Neural cell (in vitro differentiated cells): ENCODE measurements at regions not wholly inside any gene's neighbourhood (a gene's known extent, or its start where the extent isn't known, plus 50 kb on each side); places are given as distances from the start of the nearest gene placed in this dataset.

Experiments used
- H2AFZ ChIP-seq: fragments of 200-600, 300-800 bp; sonication (generic), shearing (Covaris generic); 2 replicates; pipeline ENCODE4 v1.6.0; 2014; ENCODE audit warnings: low read depth, mild to moderate bottlenecking, antibody characterized with exemption, low read length, moderate library complexity
- H3F3A ChIP-seq: fragments of 200-600 bp; shearing (Covaris generic); 2 replicates; pipeline ENCODE4 v1.6.1; 2016; ENCODE audit warnings: mild to moderate bottlenecking, moderate library complexity, mixed read lengths, antibody characterized with exemption, low read length; ENCODE audit not compliant: insufficient read depth, poor library complexity, severe bottlenecking
- H3K27ac ChIP-seq: fragments of 200-600, 300-800 bp; sonication (generic), shearing (Covaris generic); 2 replicates; pipeline ENCODE4 v1.5.1; 2014; ENCODE audit warnings: mild to moderate bottlenecking, low read length, moderate library complexity
- H3K27me3 ChIP-seq: fragments of 300-800, 200-600 bp; sonication (generic), shearing (Covaris generic); 2 replicates; pipeline ENCODE4 v1.6.0; 2014; ENCODE audit warnings: mild to moderate bottlenecking, low read depth, low read length, moderate library complexity; ENCODE audit not compliant: insufficient read depth
- H3K36me3 ChIP-seq: fragments of 300-800, 200-600 bp; sonication (generic), shearing (Covaris generic); 2 replicates; pipeline ENCODE4 v1.5.1; 2014; ENCODE audit warnings: mild to moderate bottlenecking, antibody characterized with exemption, low read length, moderate library complexity; ENCODE audit not compliant: insufficient read depth
- H3K4me2 ChIP-seq: fragments of 300-800, 200-600 bp; sonication (generic), shearing (Covaris generic); 2 replicates; pipeline ENCODE4 v1.6.0; 2014; ENCODE audit warnings: mild to moderate bottlenecking, low read length
- H3K4me3 ChIP-seq: fragments of 300-800, 200-600 bp; sonication (generic), shearing (Covaris generic); 2 replicates; pipeline ENCODE4 v1.5.1; 2014; ENCODE audit warnings: mild to moderate bottlenecking, low read length, moderate library complexity
- H3K79me2 ChIP-seq: fragments of 200-600 bp; shearing (Covaris generic); replicated peaks from 2 replicates; pipeline ENCODE4 v1.6.0; 2014; ENCODE audit warnings: mild to moderate bottlenecking, low read length, moderate library complexity; ENCODE audit not compliant: insufficient read depth
- H3K9ac ChIP-seq: fragments of 300-800, 200-600 bp; sonication (generic), shearing (Covaris generic); 2 replicates; pipeline ENCODE4 v1.6.1; 2016; ENCODE audit warnings: mild to moderate bottlenecking, low read length, mixed read lengths
- H3K9me2 ChIP-seq: fragments of 200-600 bp; shearing (Covaris generic); 2 replicates; pipeline ENCODE4 v1.6.1; 2016; ENCODE audit warnings: mild to moderate bottlenecking, low read length, mixed read lengths; ENCODE audit not compliant: insufficient read depth
- H3K9me3 ChIP-seq: fragments of 200-600, 300-800 bp; sonication (generic), shearing (Covaris generic); 2 replicates; pipeline ENCODE4 v1.6.1; 2016; ENCODE audit warnings: mild to moderate bottlenecking, mixed run types, low read length, moderate library complexity, mixed read lengths
- H4K20me1 ChIP-seq: fragments of 200-600 bp; shearing (Covaris generic); 2 replicates; pipeline ENCODE4 v1.6.1; 2016; ENCODE audit warnings: mild to moderate bottlenecking, mixed run types; ENCODE audit not compliant: insufficient read depth
- EZH2 ChIP-seq: fragments of 200-600, 300-800 bp; shearing (Covaris generic), sonication (generic); IDR thresholded peaks from 2 replicates; pipeline ENCODE4 v1.6.1; 2014; ENCODE audit warnings: antibody characterized with exemption, low read length, borderline replicate concordance, mild to moderate bottlenecking; ENCODE audit not compliant: insufficient read depth, poor library complexity, severe bottlenecking
- MXI1 ChIP-seq: fragments of 450-650 bp; conservative IDR thresholded peaks from 2 replicates; pipeline ENCODE4 v1.6.1; 2014; ENCODE audit warnings: antibody characterized with exemption, mild to moderate bottlenecking; ENCODE audit not compliant: poor library complexity, severe bottlenecking
- POLR2AphosphoS5 ChIP-seq: IDR thresholded peaks from 2 replicates; pipeline ENCODE4 v1.6.1; 2012
- TAF1 ChIP-seq: IDR thresholded peaks from 2 replicates; pipeline ENCODE4 v1.6.1; 2012; ENCODE audit warnings: low read depth
- TF ChIP-seq, protein P1 (sequence below): IDR thresholded peaks from 2 replicates; pipeline ENCODE4 v1.6.1; 2012; ENCODE audit warnings: borderline replicate concordance
- TF ChIP-seq, protein P2 (sequence below): fragments of 450-650 bp; IDR thresholded peaks from 2 replicates; pipeline ENCODE4 v1.5.1; 2014; ENCODE audit warnings: antibody characterized with exemption, mild to moderate bottlenecking, moderate library complexity; ENCODE audit not compliant: poor library complexity, severe bottlenecking

DNA sequence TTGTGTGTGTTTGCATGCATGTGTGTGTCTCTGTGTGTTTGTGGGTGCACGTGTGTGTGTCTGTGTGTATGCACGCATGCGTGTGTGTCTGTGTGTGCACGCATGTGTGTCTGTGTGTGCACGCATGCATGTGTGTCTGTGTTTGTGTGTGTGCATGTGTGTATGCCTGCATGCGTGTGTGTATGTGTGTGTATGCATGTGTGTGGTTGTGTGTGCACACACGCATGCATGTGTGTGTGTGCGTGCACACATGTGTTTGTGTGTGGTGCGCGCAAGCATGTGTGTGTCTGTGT, 239.9 kb upstream of the TNRC6C start:
- Histone ChIP-seq H3K4me2 (no peak overlapping the region), H2AFZ (no peak overlapping the region), H4K20me1 (no peaks in the 10 kb centered on the region), H3F3A (no peaks in the 10 kb centered on the region), H3K9me2 (no peaks in the 10 kb centered on the region), H3K27me3 (peaks cover 8% of the 10 kb centered on the region), H3K27ac (no peak overlapping the region), H3K79me2 (no peaks in the 10 kb centered on the region), H3K36me3 (no peaks in the 10 kb centered on the region), H3K4me3 (no peak overlapping the region), H3K9me3 (peaks cover 5% of the 10 kb centered on the region), H3K9ac (no peak overlapping the region)
- TF ChIP-seq MXI1: no peak

DNA sequence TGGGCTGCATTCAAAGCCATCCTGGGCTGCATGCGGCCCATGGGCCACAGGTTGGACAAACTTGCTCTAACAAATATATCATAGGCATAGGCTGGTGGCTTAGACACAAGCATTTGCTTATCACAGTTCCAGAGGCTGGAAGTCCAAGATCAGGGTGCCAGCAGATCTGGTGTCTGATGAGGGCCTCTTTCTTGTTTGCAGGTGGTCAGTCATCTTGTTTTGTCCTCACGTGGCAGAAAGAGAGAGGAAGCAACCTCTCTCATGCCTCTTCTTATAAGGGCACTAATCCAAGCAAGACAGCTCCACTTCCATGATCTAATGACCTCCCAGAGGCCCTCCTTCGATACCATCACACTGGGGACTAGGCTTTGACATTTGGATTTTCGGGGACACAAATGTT, 238.7 kb upstream of the TNRC6C start:
- Histone ChIP-seq H3F3A (no peaks in the 10 kb centered on the region), H3K9me3 (peaks cover 5% of the 10 kb centered on the region), H3K4me3 (no peak overlapping the region), H3K36me3 (no peaks in the 10 kb centered on the region), H3K9ac (no peak overlapping the region), H3K27ac (no peak overlapping the region), H4K20me1 (no peaks in the 10 kb centered on the region), H3K27me3 (peaks cover 8% of the 10 kb centered on the region), H3K79me2 (no peaks in the 10 kb centered on the region), H3K9me2 (no peaks in the 10 kb centered on the region), H2AFZ (no peak overlapping the region), H3K4me2 (no peak overlapping the region)
- TF ChIP-seq MXI1: no peak
- no peak for TF ChIP-seq TAF1
- TF ChIP-seq, protein P1, sequence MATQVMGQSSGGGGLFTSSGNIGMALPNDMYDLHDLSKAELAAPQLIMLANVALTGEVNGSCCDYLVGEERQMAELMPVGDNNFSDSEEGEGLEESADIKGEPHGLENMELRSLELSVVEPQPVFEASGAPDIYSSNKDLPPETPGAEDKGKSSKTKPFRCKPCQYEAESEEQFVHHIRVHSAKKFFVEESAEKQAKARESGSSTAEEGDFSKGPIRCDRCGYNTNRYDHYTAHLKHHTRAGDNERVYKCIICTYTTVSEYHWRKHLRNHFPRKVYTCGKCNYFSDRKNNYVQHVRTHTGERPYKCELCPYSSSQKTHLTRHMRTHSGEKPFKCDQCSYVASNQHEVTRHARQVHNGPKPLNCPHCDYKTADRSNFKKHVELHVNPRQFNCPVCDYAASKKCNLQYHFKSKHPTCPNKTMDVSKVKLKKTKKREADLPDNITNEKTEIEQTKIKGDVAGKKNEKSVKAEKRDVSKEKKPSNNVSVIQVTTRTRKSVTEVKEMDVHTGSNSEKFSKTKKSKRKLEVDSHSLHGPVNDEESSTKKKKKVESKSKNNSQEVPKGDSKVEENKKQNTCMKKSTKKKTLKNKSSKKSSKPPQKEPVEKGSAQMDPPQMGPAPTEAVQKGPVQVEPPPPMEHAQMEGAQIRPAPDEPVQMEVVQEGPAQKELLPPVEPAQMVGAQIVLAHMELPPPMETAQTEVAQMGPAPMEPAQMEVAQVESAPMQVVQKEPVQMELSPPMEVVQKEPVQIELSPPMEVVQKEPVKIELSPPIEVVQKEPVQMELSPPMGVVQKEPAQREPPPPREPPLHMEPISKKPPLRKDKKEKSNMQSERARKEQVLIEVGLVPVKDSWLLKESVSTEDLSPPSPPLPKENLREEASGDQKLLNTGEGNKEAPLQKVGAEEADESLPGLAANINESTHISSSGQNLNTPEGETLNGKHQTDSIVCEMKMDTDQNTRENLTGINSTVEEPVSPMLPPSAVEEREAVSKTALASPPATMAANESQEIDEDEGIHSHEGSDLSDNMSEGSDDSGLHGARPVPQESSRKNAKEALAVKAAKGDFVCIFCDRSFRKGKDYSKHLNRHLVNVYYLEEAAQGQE: no peak
- no peak for TF ChIP-seq EZH2
- TF ChIP-seq, protein P2, sequence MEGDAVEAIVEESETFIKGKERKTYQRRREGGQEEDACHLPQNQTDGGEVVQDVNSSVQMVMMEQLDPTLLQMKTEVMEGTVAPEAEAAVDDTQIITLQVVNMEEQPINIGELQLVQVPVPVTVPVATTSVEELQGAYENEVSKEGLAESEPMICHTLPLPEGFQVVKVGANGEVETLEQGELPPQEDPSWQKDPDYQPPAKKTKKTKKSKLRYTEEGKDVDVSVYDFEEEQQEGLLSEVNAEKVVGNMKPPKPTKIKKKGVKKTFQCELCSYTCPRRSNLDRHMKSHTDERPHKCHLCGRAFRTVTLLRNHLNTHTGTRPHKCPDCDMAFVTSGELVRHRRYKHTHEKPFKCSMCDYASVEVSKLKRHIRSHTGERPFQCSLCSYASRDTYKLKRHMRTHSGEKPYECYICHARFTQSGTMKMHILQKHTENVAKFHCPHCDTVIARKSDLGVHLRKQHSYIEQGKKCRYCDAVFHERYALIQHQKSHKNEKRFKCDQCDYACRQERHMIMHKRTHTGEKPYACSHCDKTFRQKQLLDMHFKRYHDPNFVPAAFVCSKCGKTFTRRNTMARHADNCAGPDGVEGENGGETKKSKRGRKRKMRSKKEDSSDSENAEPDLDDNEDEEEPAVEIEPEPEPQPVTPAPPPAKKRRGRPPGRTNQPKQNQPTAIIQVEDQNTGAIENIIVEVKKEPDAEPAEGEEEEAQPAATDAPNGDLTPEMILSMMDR: no peak

DNA sequence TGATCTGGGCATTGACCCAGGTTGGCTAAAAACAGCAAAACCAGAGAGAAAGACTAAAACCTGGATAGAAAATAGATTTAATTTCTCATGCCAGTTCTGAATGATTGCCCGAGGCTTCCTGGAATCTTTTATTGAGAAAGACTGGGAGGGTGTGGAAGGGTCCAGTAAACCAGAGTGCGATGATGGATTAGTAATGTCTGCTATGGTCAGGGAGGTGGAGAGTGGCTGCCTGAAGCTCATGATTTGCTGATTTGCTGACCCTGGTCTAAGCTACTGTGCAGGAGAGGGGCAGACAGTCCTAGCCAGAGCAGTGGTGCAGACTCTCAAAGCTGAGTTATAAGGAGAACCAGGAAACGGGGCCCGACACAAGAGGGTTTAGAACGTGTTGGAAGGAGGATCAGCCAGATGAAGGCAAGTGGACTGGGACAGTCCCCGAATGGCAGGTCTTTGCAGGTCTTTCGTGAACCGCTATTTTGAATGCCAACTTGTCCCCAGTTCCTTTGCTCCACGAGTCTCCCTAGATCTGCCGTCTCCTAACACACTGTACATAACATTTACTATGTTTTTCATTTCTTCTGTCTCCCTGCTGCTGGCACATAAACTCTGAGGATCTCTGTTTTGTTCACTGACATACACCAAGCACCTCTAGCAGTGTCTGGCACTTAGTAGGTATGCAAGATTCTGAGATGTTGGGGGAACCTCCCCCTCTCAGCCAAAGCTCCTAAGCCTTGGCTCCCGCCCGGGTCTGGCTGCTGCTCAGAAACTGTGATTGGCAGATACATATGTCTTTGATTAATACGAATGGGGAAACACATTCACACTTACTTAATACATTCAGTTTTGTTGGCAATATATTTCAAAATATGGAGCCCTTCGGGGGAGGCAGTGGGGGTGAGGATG, 237.3 kb upstream of the TNRC6C start:
- Histone ChIP-seq H3F3A (no peaks in the 10 kb centered on the region), H2AFZ (no peak overlapping the region), H3K27ac (no peak overlapping the region), H3K9me3 (peaks cover 5% of the 10 kb centered on the region), H3K4me3 (no peak overlapping the region), H3K9me2 (no peaks in the 10 kb centered on the region), H4K20me1 (no peaks in the 10 kb centered on the region), H3K9ac (no peak overlapping the region), H3K79me2 (no peaks in the 10 kb centered on the region), H3K36me3 (no peaks in the 10 kb centered on the region), H3K4me2 (no peak overlapping the region), H3K27me3 (peaks cover 8% of the 10 kb centered on the region)
- TF ChIP-seq, protein P1: no peak
- no peak for TF ChIP-seq TAF1
- no peak for TF ChIP-seq POLR2AphosphoS5
- TF ChIP-seq EZH2: no peak
